Thymus (tissue), 11 donors: ENCODE measurements at regions not wholly inside any gene's neighbourhood (a gene's known extent, or its start where the extent isn't known, plus 50 kb on each side); places are given as distances from the start of the nearest gene placed in this dataset.

ENCODE experiments used
- DNase-seq, 9 donors: peaks; one replicate each; pipeline ENCODE4 v3.0.0-alpha.2; 2013; ENCODE audit warnings: low spot score in 9 of 9, low read depth in 6 of 9, missing footprints in 1 of 9
- H3K27ac ChIP-seq, 2 donors: one replicate each; pipeline ENCODE4 v1.5.1; 2013; ENCODE audit warnings: control low read depth in 1 of 2, low read depth in 1 of 2, low read length in 1 of 2, mild to moderate bottlenecking in 1 of 2, moderate library complexity in 1 of 2
- H3K27me3 ChIP-seq, 2 donors: one replicate each; pipeline ENCODE4 v1.5.1; 2013; ENCODE audit warnings: low read length in 1 of 2; ENCODE audit not compliant: control insufficient read depth in 2 of 2, insufficient read depth in 1 of 2
- H3K36me3 ChIP-seq, 2 donors: one replicate each; pipeline ENCODE4 v1.5.1; 2013; ENCODE audit warnings: low read length in 1 of 2, mild to moderate bottlenecking in 1 of 2, moderate library complexity in 1 of 2; ENCODE audit not compliant: control insufficient read depth in 2 of 2, insufficient read depth in 2 of 2
- H3K4me1 ChIP-seq, 2 donors: one replicate each; pipeline ENCODE4 v1.5.1; 2013; ENCODE audit warnings: low read length in 2 of 2; ENCODE audit not compliant: control insufficient read depth in 2 of 2, insufficient read depth in 2 of 2
- H3K4me3 ChIP-seq, 2 donors: one replicate each; pipeline ENCODE4 v1.5.1; 2013; ENCODE audit warnings: low read length in 2 of 2, control low read depth in 1 of 2, mild to moderate bottlenecking in 1 of 2
- H3K9me3 ChIP-seq, 2 donors: one replicate each; pipeline ENCODE4 v1.5.1; 2013; ENCODE audit warnings: low read length in 1 of 2, mild to moderate bottlenecking in 1 of 2; ENCODE audit not compliant: control insufficient read depth in 2 of 2, insufficient read depth in 1 of 2
- WGBS: extraction: QIAGEN DNeasy Blood & Tissue Kit; methylation state at CpG from one replicate; pipeline ENCODE4 v1.1.7; 2013; 5-methylcytosine and 5-hydroxymethylcytosine counted together
- donor health status: healthy.

DNA sequence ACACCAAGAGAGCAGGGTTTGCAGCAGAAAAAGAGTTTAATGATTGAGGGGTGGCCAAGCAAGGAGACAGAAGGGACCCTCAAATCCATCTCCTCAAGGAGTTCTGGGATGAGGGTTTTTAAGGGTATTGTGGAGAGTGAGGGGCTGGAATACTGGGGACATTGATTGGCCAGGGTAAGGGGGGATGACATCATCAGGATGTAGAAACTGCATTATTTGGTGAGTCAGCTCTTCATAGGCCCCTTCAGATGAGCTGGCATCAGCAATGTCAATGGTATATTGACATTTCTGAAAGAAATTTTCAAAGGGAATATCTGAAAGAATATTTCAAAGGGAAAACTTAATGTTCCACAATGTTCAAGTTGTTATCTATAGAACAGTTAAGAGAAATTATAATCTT is 168.1 kb upstream of the SNX7 start:
- no peaks in the 10 kb centered on the region for H3K4me1 ChIP-seq
- no peaks in the 10 kb centered on the region for H3K27me3 ChIP-seq
- no peak for DNase-seq
- H3K27ac ChIP-seq, result no peak overlapping the region
- no peaks in the 10 kb centered on the region for H3K9me3 ChIP-seq
- H3K36me3 ChIP-seq, result no peaks in the 10 kb centered on the region
- H3K4me3 ChIP-seq, result no peak overlapping the region

DNA sequence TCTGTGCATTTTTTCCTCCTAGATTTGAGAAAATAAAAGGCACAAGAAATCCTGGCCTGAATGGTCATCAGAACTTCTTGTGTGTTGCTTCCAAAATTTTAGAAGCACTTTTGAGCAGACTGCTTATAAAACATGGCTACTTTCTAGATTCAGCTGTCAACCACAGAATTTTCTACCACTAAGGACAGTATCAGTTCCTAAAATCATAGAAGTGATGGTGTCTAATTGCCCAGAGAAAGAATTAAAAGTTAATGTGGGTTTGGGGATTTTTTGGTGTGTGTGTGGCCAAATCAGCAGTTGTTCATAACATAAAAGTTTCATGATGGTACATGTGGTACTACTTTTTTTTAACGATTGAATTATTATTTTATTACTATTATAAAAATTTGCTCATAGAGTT is 171.4 kb upstream of the SNX7 start:
- H3K27me3 ChIP-seq, result no peaks in the 10 kb centered on the region
- no peaks in the 10 kb centered on the region for H3K9me3 ChIP-seq
- no peak overlapping the region for H3K27ac ChIP-seq
- no peaks in the 10 kb centered on the region for H3K36me3 ChIP-seq
- H3K4me3 ChIP-seq, result no peak overlapping the region
- WGBS, result 99% methylated on average over 1 of the region's 1 CpG
- no peak for DNase-seq
- no peaks in the 10 kb centered on the region for H3K4me1 ChIP-seq

DNA sequence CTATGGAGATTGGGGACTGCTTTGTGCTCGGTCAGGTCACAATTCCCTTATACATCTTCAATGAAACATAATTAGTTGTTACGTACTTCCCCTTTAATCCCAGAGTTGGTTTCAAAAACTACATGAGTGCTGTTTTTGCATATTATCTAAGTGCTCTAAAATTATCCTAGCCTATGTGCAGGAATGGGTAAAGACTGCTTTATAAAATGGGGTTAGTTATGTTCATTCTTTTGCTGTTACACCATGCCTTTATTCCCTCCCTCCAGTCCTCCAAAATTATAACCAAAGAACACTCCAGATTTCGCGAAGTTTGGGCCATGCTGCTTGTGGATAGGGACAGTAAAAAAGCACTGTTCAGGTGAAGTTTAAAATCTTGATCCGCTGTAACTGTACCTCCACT is 173.9 kb upstream of the SNX7 start:
- H3K27ac ChIP-seq, result no peak overlapping the region
- no peaks in the 10 kb centered on the region for H3K27me3 ChIP-seq
- no peaks in the 10 kb centered on the region for H3K36me3 ChIP-seq
- 98% methylated on average over 5 of the region's 5 CpGs for WGBS
- DNase-seq, result no peak
- no peaks in the 10 kb centered on the region for H3K4me1 ChIP-seq
- H3K4me3 ChIP-seq, result no peak overlapping the region
- no peaks in the 10 kb centered on the region for H3K9me3 ChIP-seq

- WGBS, result 96% methylated on average over 3 of the region's 3 CpGs
- H3K9me3 ChIP-seq, result no peaks in the 10 kb centered on the region
- no peaks in the 10 kb centered on the region for H3K27me3 ChIP-seq
- no peak overlapping the region for H3K27ac ChIP-seq
- no peak for DNase-seq
- no peaks in the 10 kb centered on the region for H3K4me1 ChIP-seq
- no peaks in the 10 kb centered on the region for H3K36me3 ChIP-seq
- no peak overlapping the region for H3K4me3 ChIP-seq
Measured at GRCh38 chr1:98482611-98483010, 178.9 kb upstream of the SNX7 start.

- DNase-seq, result no peak
- H3K4me1 ChIP-seq, result no peaks in the 10 kb centered on the region
- H3K27me3 ChIP-seq, result no peaks in the 10 kb centered on the region
- H3K4me3 ChIP-seq, result no peak overlapping the region
- 84% methylated on average over 2 of the region's 2 CpGs for WGBS
- no peak overlapping the region for H3K27ac ChIP-seq
- H3K9me3 ChIP-seq, result no peaks in the 10 kb centered on the region
- no peaks in the 10 kb centered on the region for H3K36me3 ChIP-seq
Measured at GRCh38 chr1:98480271-98480670, 181.2 kb upstream of the SNX7 start.

- Histone ChIP-seq H3K27ac (no peak overlapping the region), H3K4me1 (no peaks in the 10 kb centered on the region), H3K36me3 (no peaks in the 10 kb centered on the region), H3K4me3 (no peak overlapping the region), H3K27me3 (no peaks in the 10 kb centered on the region), H3K9me3 (no peaks in the 10 kb centered on the region)
- 91% methylated on average over 3 of the region's 3 CpGs for WGBS
- DNase-seq, result no peak
Measured at GRCh38 chr1:98478121-98478520, 183.4 kb upstream of the SNX7 start.

GRCh38 chr1:98472878-98473277 is 188.6 kb upstream of the SNX7 start:
- no peaks in the 10 kb centered on the region for H3K27me3 ChIP-seq
- H3K36me3 ChIP-seq, result no peaks in the 10 kb centered on the region
- no peak overlapping the region for H3K27ac ChIP-seq
- no peak for DNase-seq
- no peak overlapping the region for H3K4me3 ChIP-seq
- H3K4me1 ChIP-seq, result no peaks in the 10 kb centered on the region
- 87% methylated on average over 2 of the region's 2 CpGs for WGBS
- no peaks in the 10 kb centered on the region for H3K9me3 ChIP-seq

DNA sequence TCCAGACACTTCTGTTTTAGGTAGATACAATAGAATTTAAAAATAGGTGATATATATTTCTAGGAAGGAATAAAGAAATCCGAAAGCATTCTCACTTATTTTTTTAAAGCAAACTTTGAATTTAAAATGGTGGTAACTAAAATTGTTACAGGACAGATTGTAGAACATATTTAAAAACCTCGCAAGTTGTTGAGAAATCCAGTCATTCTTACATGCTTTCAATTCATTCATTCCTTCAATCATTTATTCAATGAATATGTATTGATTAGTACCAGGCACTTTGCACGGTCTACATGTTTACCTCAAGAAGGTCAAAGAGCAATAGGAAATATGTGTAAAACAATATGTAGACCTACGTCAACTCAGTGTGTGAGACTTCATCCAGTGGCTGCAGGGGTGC is 189.9 kb upstream of the SNX7 start:
- Histone ChIP-seq H3K27me3 (no peaks in the 10 kb centered on the region), H3K27ac (no peak overlapping the region), H3K36me3 (no peaks in the 10 kb centered on the region), H3K4me3 (no peak overlapping the region), H3K9me3 (no peaks in the 10 kb centered on the region), H3K4me1 (no peaks in the 10 kb centered on the region)
- DNase-seq, result no peak
- 97% methylated on average over 4 of the region's 4 CpGs for WGBS

DNA sequence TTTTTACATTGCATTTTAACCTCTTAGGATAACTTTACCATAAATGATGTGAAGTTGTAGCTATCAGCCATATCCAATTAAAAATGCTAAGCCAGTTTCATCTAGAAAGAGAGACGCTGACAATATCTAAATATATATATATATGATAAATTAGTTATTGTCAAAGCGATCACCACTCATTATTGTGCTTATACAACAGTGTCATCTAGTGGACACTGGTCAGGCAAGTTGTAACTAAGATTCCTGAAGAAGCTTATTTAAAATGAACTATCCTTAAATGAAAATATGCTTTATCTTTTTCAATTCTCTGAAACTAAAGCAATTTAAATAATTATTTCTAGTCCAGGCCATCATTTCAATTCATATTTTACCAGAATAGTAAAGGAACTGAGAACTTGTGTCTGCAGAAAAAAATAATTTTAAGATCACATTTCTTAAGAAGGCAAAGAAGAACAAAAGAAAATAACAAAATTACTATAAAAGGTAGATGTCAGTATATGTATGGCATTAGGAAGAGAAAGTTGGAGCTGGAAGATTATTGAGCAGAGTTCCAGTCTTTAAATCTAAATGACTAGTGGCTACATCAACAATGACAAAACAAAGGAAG is 193.3 kb upstream of the SNX7 start:
- peak in 3 of 9 donors; percentile 5 to 33 (median 13) for DNase-seq
- 16% methylated on average over 2 of the region's 2 CpGs for WGBS

DNA sequence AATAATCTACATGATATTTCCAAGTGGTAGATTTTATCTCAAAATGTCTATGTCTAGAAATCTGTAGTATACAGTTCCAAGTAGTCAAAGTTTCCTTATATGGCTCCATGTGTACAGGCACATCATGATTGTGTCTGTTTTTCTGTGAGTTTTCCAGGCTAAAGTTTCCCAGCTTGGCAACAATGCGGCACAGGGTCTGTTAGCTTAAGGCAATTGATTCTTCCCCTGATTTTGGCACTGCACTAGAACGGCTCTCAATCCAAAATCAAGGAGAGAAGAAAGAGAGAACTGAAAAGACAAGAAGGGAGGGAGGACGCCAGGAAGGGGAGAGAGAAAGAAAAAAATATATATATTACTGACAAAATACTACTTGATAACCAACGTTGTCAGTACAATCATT is 193.9 kb upstream of the SNX7 start:
- no peak for DNase-seq
- no peak overlapping the region for H3K4me3 ChIP-seq
- 68% methylated on average over 4 of the region's 4 CpGs for WGBS
- H3K4me1 ChIP-seq, result no peaks in the 10 kb centered on the region
- H3K9me3 ChIP-seq, result no peaks in the 10 kb centered on the region
- no peaks in the 10 kb centered on the region for H3K27me3 ChIP-seq
- H3K27ac ChIP-seq, result no peak overlapping the region
- H3K36me3 ChIP-seq, result no peaks in the 10 kb centered on the region

More for the DNA sequence above, 193.3 kb upstream of the SNX7 start:
- Histone ChIP-seq H3K27ac (no peak overlapping the region), H3K27me3 (no peaks in the 10 kb centered on the region), H3K36me3 (no peaks in the 10 kb centered on the region), H3K4me1 (no peaks in the 10 kb centered on the region), H3K9me3 (no peaks in the 10 kb centered on the region), H3K4me3 (no peak overlapping the region)
